ENCODE measurements at regions not wholly inside any gene's neighbourhood (a gene's known extent, or its start where the extent isn't known, plus 50 kb on each side); places are given as distances from the start of the nearest gene placed in this dataset.
A peak's percentile ranks its signal among the peaks of the same experiment; 100 is the strongest.

DNA sequence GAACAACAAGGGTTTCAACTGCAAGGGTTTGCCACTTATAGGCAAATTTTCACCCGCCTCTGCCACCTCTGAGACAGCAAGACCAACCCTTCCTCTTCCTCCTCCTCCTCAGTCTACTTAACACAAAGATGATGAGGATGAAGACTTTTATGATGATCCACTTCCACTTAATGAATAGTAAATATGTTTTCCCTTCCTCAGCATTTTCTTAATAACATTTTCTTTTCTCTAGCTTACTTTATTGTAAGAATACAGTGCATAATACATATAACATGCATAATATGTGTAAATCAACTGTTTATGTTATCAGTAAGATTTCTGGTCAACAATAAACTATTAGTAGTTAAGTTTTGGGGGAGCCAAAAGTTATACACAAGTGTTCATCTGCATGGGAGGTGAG, 77.4 kb downstream of the KLF15 start:
- H3K27ac ChIP-seq, result no peak overlapping the region
- TF ChIP-seq, protein P1, sequence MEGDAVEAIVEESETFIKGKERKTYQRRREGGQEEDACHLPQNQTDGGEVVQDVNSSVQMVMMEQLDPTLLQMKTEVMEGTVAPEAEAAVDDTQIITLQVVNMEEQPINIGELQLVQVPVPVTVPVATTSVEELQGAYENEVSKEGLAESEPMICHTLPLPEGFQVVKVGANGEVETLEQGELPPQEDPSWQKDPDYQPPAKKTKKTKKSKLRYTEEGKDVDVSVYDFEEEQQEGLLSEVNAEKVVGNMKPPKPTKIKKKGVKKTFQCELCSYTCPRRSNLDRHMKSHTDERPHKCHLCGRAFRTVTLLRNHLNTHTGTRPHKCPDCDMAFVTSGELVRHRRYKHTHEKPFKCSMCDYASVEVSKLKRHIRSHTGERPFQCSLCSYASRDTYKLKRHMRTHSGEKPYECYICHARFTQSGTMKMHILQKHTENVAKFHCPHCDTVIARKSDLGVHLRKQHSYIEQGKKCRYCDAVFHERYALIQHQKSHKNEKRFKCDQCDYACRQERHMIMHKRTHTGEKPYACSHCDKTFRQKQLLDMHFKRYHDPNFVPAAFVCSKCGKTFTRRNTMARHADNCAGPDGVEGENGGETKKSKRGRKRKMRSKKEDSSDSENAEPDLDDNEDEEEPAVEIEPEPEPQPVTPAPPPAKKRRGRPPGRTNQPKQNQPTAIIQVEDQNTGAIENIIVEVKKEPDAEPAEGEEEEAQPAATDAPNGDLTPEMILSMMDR (IDR thresholded peaks at IDR 0.05), result no peak
- TF ChIP-seq EP300 (IDR thresholded peaks at IDR 0.05), result no peak
- TF ChIP-seq POLR2A (IDR thresholded peaks at IDR 0.05), result no peak
- DNase-seq (ENCODE audit: low spot score in 2 of 2), result no peak
- H3K4me1 ChIP-seq, result no peaks in the 10 kb centered on the region
- WGBS, 2 donors, result 92 to 93% methylated on average over 1 of the region's 1 CpG
- no peaks in the 10 kb centered on the region for H3K36me3 ChIP-seq
- no peaks in the 10 kb centered on the region for H3K27me3 ChIP-seq
- no peaks in the 10 kb centered on the region for H3K9me3 ChIP-seq
- H3K4me3 ChIP-seq, result no peak overlapping the region

DNA sequence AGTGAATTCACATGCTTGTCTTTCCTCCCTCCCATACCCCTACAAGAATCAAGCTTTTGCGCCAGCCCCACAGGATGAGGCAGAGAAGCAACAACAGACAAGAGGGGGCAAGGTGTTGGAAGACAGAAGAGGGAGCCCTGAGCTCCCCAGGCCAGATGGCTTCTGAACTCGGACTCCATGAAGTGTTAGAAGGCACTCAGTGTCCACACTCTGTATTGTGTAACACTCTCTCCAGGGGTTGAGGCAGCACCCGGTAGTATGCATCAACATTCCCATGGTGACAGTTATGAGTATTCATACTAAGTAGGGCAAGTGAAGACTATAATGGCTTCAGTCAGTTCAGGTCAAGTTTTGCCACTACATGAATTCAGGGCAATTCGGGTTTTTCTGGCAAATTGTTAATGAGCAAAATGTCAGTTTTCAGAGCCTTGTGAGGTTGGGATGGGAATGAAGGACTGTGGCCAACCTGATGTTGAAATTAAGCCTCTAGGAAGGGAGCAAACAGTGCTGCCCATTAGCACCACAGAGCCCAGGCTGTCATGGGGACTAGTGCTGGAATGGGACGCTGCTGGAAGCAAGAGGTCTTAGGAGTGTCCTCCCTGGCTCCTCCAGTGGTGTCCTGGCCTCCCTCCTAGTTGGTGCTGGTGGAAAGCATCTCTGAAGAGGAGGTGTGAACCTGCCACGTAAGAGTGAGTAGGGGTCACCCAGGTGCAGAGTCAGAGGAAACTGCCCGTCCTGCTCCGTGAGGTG, 79.4 kb downstream of the KLF15 start:
- WGBS, 2 donors, result 71 to 74% methylated on average over 8 of the region's 8 CpGs
- no peaks in the 10 kb centered on the region for H3K27me3 ChIP-seq
- H3K36me3 ChIP-seq, result no peaks in the 10 kb centered on the region
- H3K27ac ChIP-seq, result no peak overlapping the region
- no peak overlapping the region for H3K4me3 ChIP-seq
- H3K9me3 ChIP-seq, result no peaks in the 10 kb centered on the region
- TF ChIP-seq, protein P1 (IDR thresholded peaks at IDR 0.05), result no peak
- TF ChIP-seq EP300 (IDR thresholded peaks at IDR 0.05), result no peak
- TF ChIP-seq POLR2A (IDR thresholded peaks at IDR 0.05), result no peak
- no peak for DNase-seq (ENCODE audit: low spot score in 2 of 2)
- no peaks in the 10 kb centered on the region for H3K4me1 ChIP-seq

DNA sequence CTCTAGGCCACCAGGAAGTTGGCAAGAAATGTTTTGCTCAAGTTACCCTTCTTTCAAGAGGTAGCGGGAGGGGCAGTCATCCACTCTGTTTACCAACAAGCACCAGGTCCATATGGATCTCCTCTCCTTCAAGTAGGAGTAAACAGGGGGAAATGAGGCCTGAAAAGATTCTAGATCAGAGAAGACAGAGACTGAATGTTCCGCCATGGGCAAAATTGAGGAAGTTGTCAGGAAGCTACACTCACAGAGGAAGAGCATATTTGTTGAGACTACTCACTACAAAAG, 81.6 kb downstream of the KLF15 start:
- no peak overlapping the region for H3K4me3 ChIP-seq
- H3K27ac ChIP-seq, result no peak overlapping the region
- peaks cover 0 to 10% (median 5%) of the 10 kb centered on the region in 4 donors for H3K4me1 ChIP-seq
- TF ChIP-seq, protein P1 (IDR thresholded peaks at IDR 0.05), result no peak
- TF ChIP-seq POLR2A (IDR thresholded peaks at IDR 0.05), result no peak
- TF ChIP-seq EP300 (IDR thresholded peaks at IDR 0.05), result no peak
- H3K9me3 ChIP-seq, result no peaks in the 10 kb centered on the region
- H3K27me3 ChIP-seq, result no peaks in the 10 kb centered on the region
- DNase-seq (ENCODE audit: low spot score in 2 of 2), result no peak
- 94 to 96% methylated on average over 2 of the region's 2 CpGs for WGBS, 2 donors
- H3K36me3 ChIP-seq, result no peaks in the 10 kb centered on the region

DNA sequence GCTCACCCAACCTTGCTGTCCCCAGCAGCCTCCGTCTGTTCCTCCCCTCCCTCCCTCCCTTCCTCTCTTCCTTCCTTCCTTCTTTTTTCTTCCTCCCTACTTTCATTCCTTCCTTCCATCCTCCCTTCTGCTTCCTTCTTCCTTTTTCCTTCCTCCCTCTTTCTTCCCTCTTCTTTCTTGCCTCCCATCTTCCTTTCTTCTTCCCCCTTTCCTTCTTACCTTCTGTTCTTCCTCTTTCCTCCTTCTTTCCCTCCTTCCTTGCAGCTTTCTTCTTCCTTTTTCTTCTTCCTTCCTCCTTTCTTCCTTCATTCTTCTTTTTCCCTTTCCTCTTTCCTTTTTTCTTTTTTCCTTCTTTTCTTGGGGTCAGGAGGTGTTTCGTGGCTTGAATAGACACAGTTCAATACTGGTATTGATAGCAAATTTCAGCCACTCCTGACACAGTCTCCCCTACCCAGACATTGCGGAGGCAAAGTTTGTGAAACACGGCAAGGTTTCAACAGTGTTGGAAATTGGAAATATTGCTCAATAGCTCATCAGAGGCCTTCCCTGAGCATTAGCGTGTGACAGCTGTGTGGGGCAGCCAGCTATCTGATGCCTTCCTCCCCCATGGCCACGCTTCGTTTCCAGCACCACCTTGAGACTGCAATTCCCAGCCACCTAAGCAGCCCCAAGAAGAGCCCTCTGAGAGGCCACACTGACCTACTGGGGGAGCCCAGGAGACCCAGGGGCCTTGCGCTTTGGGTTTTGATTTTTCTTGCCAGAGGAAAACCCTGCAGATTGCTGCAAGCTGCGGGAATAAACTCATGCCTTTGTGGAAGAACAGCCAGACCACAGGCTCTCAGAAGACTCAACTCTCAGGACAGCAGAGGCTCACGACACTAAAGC, 82.2 kb downstream of the KLF15 start:
- TF ChIP-seq POLR2A (IDR thresholded peaks at IDR 0.05), result no peak
- WGBS, 2 donors, result 85 to 87% methylated on average over 10 of the region's 10 CpGs
- H3K4me3 ChIP-seq, result no peak overlapping the region
- H3K36me3 ChIP-seq, result no peaks in the 10 kb centered on the region
- no peaks in the 10 kb centered on the region for H3K27me3 ChIP-seq
- peaks cover 0 to 16% (median 8%) of the 10 kb centered on the region in 4 donors for H3K4me1 ChIP-seq
- peak overlapping the region in 1 of 4 donors; percentile 14 for H3K27ac ChIP-seq
- DNase-seq (ENCODE audit: low spot score in 2 of 2), result no peak
- H3K9me3 ChIP-seq, result no peaks in the 10 kb centered on the region

DNA sequence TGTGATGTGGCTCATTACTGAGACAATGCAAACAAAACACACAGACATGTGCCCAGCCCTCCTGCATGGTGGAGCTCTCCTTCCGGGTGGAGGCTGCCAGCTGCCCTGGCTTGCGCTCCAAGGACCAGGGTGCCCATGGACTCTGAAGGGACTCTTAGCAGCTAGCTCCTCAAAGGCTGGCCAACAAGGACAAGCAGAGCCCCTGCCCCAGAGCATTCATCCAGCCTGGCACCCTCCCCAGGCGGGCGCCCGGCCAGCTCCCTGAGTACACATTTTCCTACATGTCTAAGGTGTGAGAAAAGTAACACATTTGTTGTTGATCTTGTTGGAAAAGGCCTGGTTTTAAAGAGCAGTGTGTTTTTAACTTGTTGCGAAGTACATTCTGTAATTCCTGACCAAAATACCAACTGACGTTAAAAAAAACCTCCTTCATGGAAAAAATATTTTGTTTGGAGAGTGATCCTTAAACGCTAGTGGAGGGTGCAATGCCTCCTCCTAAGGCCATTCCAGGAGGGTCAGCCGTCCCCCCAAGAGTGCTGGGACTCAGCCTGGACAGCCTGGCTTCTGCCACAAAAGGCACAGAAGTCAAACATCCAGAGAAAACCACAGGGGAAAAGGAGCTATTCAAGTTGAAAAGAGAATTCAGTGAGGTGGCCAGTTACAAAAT, 86.9 kb downstream of the KLF15 start:
- Histone ChIP-seq H3K4me1 (peaks cover 0 to 63% (median 36%) of the 10 kb centered on the region in 4 donors), H3K9me3 (no peaks in the 10 kb centered on the region), H3K4me3 (no peak overlapping the region), H3K36me3 (no peaks in the 10 kb centered on the region), H3K27ac (peak overlapping the region; percentile 79 to 96 (median 91)), H3K27me3 (no peaks in the 10 kb centered on the region)
- peak; percentile 89 to 93 for TF ChIP-seq EP300 (IDR thresholded peaks at IDR 0.05)
- TF ChIP-seq POLR2A (IDR thresholded peaks at IDR 0.05), result peak in 1 of 2 donors; percentile 19
- TF ChIP-seq, protein P1 (IDR thresholded peaks at IDR 0.05), result peak in 1 of 5 experiments; percentile 13
- 20 to 29% methylated on average over 9 of the region's 9 CpGs for WGBS, 2 donors
- peak; percentile 67 to 71 for DNase-seq (ENCODE audit: low spot score in 2 of 2)

Measured in tibial nerve (tissue), 4 donors.